ENCODE measurements at regions not wholly inside any gene's neighbourhood (a gene's known extent, or its start where the extent isn't known, plus 50 kb on each side); places are given as distances from the start of the nearest gene placed in this dataset.

- TF ChIP-seq GTF2F1 (IDR thresholded peaks at IDR 0.05; ENCODE audit: borderline replicate concordance, low read depth, low read length), result no peak
- no peak for TF ChIP-seq RBBP5 (IDR thresholded peaks at IDR 0.05; ENCODE audit: borderline replicate concordance, low read depth, low read length)
- TF ChIP-seq POLR2AphosphoS5 (IDR thresholded peaks at IDR 0.05; ENCODE audit: low read depth, low read length), result no peak
- no peak for TF ChIP-seq ATF3 (IDR thresholded peaks at IDR 0.05; ENCODE audit: insufficient read depth, low read depth, low read length)
- no peak for TF ChIP-seq CBX8 (IDR thresholded peaks at IDR 0.05; ENCODE audit: borderline replicate concordance, low read depth, low read length)
Measured at GRCh38 chr2:59920961-59921360, 632.5 kb downstream of the BCL11A start.
